PFSK-1 (cell line): ENCODE measurements at regions not wholly inside any gene's neighbourhood (a gene's known extent, or its start where the extent isn't known, plus 50 kb on each side); places are given as distances from the start of the nearest gene placed in this dataset.

Experiments used
- FOXP2 ChIP-seq: optimal IDR thresholded peaks from 2 replicates; pipeline ENCODE3; 2011; ENCODE audit warnings: borderline replicate concordance, control low read depth, inconsistent platforms; ENCODE audit not compliant: insufficient read depth; ENCODE audit errors: extremely low read length, extremely low read depth
- POLR2AphosphoS5 ChIP-seq: IDR thresholded peaks from 2 replicates; pipeline ENCODE4 v1.6.1; 2012; ENCODE audit warnings: low read depth, mild to moderate bottlenecking, control low read depth, low read length, moderate library complexity
- REST ChIP-seq, 2 experiments: IDR thresholded peaks; 2 replicates each; pipeline versions ENCODE4 v1.6.1 to v1.8.0; 2011 to 2012; ENCODE audit warnings: low read depth in 2 of 2, low read length in 2 of 2, control low read depth in 1 of 2, inconsistent platforms in 1 of 2, mild to moderate bottlenecking in 1 of 2, moderate library complexity in 1 of 2; ENCODE audit not compliant: insufficient read depth in 1 of 2
- SIN3A ChIP-seq: IDR thresholded peaks from 2 replicates; pipeline ENCODE4 v1.6.1; 2012; ENCODE audit warnings: mild to moderate bottlenecking, low read length, moderate library complexity, borderline replicate concordance; ENCODE audit not compliant: insufficient read depth
- TAF1 ChIP-seq: IDR thresholded peaks from 2 replicates; pipeline ENCODE4 v1.6.1; 2012; ENCODE audit warnings: low read length, control low read depth, borderline replicate concordance; ENCODE audit not compliant: insufficient read depth

- TF ChIP-seq SIN3A (no peak), FOXP2 (no peak), TAF1 (no peak), POLR2AphosphoS5 (no peak), REST (IDR thresholded peaks at IDR 0.05; ENCODE audit: insufficient read depth in 1 of 2, low read depth in 2 of 2, low read length in 2 of 2) (no peak)
Measured at GRCh38 chr10:1846032-1846431, 108.7 kb upstream of the ADARB2 start.

- no peak for TF ChIP-seq FOXP2
- TF ChIP-seq POLR2AphosphoS5 = no peak
- no peak for TF ChIP-seq REST (IDR thresholded peaks at IDR 0.05; ENCODE audit: insufficient read depth in 1 of 2, low read depth in 2 of 2, low read length in 2 of 2)
- TF ChIP-seq TAF1 = no peak
- no peak for TF ChIP-seq SIN3A
Measured at GRCh38 chr10:1841759-1842158, 104.4 kb upstream of the ADARB2 start.

GRCh38 chr10:1829712-1830111 is 92.4 kb upstream of the ADARB2 start:
- TF ChIP-seq SIN3A = no peak
- TF ChIP-seq REST (IDR thresholded peaks at IDR 0.05; ENCODE audit: insufficient read depth in 1 of 2, low read depth in 2 of 2, low read length in 2 of 2) = no peak
- no peak for TF ChIP-seq FOXP2
- no peak for TF ChIP-seq TAF1
- TF ChIP-seq POLR2AphosphoS5 = no peak

GRCh38 chr10:1824928-1825327 is 87.6 kb upstream of the ADARB2 start:
- no peak for TF ChIP-seq TAF1
- no peak for TF ChIP-seq POLR2AphosphoS5
- TF ChIP-seq FOXP2 = no peak
- no peak for TF ChIP-seq REST (IDR thresholded peaks at IDR 0.05; ENCODE audit: insufficient read depth in 1 of 2, low read depth in 2 of 2, low read length in 2 of 2)
- no peak for TF ChIP-seq SIN3A

- TF ChIP-seq SIN3A (no peak), POLR2AphosphoS5 (no peak), REST (IDR thresholded peaks at IDR 0.05; ENCODE audit: insufficient read depth in 1 of 2, low read depth in 2 of 2, low read length in 2 of 2) (no peak), TAF1 (no peak), FOXP2 (no peak)
Measured at GRCh38 chr10:1814556-1814955, 77.2 kb upstream of the ADARB2 start.
